Panc1 (cell line): ENCODE measurements at regions not wholly inside any gene's neighbourhood (a gene's known extent, or its start where the extent isn't known, plus 50 kb on each side); places are given as distances from the start of the nearest gene placed in this dataset.

Experiments
- ATAC-seq: fragments of 200-7000 bp; cut with Tn5 transposase; 2 replicates; pipeline ENCODE4 v1.9.1; 2020; ENCODE audit warnings: mild to moderate bottlenecking, moderate library complexity
- BruUV-seq: library from RNA; stranded (reverse); fragments of 400-500 nt; replicated peaks from 2 replicates; lab custom pipeline; 2021; lab: Mats Ljungman, UMichigan
- CTCF ChIA-PET: fragments of 300-600 bp; sonication (Branson Sonifier 250); formaldehyde crosslinking; loops from one replicate; lab custom pipeline; 2022; ENCODE audit warnings: antibody characterized with exemption; lab: Charles Lee
- POLR2A ChIA-PET: fragments of 300-600 bp; sonication (Branson Sonifier 250); formaldehyde crosslinking; loops from one replicate; lab custom pipeline; 2022; ENCODE audit warnings: antibody characterized with exemption; lab: Charles Lee
- DNase-seq: peaks from one replicate; pipeline ENCODE4 v3.0.0-alpha.2; 2010; ENCODE audit warnings: low read depth, low spot score
- H3K27ac ChIP-seq: 2 replicates; pipeline ENCODE4 v1.5.1; 2011; ENCODE audit warnings: mild to moderate bottlenecking, low read length, inconsistent platforms
- H3K27me3 ChIP-seq: fragments of 200-500 bp; sonication (Bioruptor generic); 2 replicates; pipeline ENCODE4 v1.6.0; 2014; ENCODE audit warnings: low read length, inconsistent platforms; ENCODE audit not compliant: control insufficient read depth, insufficient read depth
- H3K36me3 ChIP-seq: fragments of 200-500 bp; sonication (Bioruptor generic); 2 replicates; pipeline ENCODE4 v1.5.1; 2014; ENCODE audit warnings: inconsistent platforms, mild to moderate bottlenecking, low read length, moderate library complexity; ENCODE audit not compliant: control insufficient read depth, insufficient read depth
- H3K4me1 ChIP-seq: 2 replicates; pipeline ENCODE4 v1.5.1; 2011; ENCODE audit warnings: inconsistent platforms, mild to moderate bottlenecking, low read length, moderate library complexity; ENCODE audit not compliant: control insufficient read depth, insufficient read depth
- H3K4me3 ChIP-seq, 2 experiments: 2 replicates each; pipeline ENCODE4 v1.5.1; 2011 to 2012; ENCODE audit warnings: low read depth in 2 of 2, low read length in 2 of 2, mild to moderate bottlenecking in 2 of 2, inconsistent platforms in 1 of 2, moderate library complexity in 1 of 2
- H3K9me3 ChIP-seq: fragments of 200-500 bp; sonication (Bioruptor generic); 2 replicates; pipeline ENCODE4 v1.5.1; 2014; ENCODE audit warnings: low read depth, mild to moderate bottlenecking, inconsistent platforms, low read length, moderate library complexity; ENCODE audit not compliant: control insufficient read depth, insufficient read depth
- POLR2AphosphoS5 ChIP-seq: IDR thresholded peaks from 2 replicates; pipeline ENCODE4 v1.6.1; 2012; ENCODE audit warnings: mild to moderate bottlenecking, low read depth, low read length, moderate library complexity
- SIN3A ChIP-seq: IDR thresholded peaks from 2 replicates; pipeline ENCODE4 v1.6.1; 2012; ENCODE audit warnings: low read depth, mild to moderate bottlenecking, low read length, moderate library complexity, borderline replicate concordance; ENCODE audit not compliant: insufficient read depth
- TCF7L2 ChIP-seq: IDR thresholded peaks from 2 replicates; pipeline ENCODE4 v1.6.1; 2011; ENCODE audit warnings: mild to moderate bottlenecking, low read depth, low read length, inconsistent platforms
- in situ Hi-C: cut with HindIII; loops from 2 replicates; pipeline ENCODE4 v1.10.0; 2016; ENCODE audit warnings: low sequenced_read_pairs, low pct_unique_long_range_greater_than_20kb
- intact Hi-C: fragments of 100-400 bp; cut with micrococcal nuclease; formaldehyde crosslinking; loops from one replicate; pipeline ENCODE4 v1.10.0; 2022; ENCODE audit not compliant: unreplicated experiment
- TF ChIP-seq, protein P1 (sequence below): fragments of 450-650 bp; IDR thresholded peaks from 2 replicates; pipeline ENCODE4 v1.5.1; 2017; ENCODE audit warnings: mild to moderate bottlenecking
- TF ChIP-seq, protein P2 (sequence below), 2 experiments: IDR thresholded peaks; 2 replicates each; pipeline ENCODE4 v1.6.1; 2011 to 2012; ENCODE audit warnings: low read depth in 2 of 2, control low read depth in 1 of 2, low read length in 1 of 2, mild to moderate bottlenecking in 1 of 2, moderate library complexity in 1 of 2; ENCODE audit not compliant: insufficient read depth in 1 of 2

DNA sequence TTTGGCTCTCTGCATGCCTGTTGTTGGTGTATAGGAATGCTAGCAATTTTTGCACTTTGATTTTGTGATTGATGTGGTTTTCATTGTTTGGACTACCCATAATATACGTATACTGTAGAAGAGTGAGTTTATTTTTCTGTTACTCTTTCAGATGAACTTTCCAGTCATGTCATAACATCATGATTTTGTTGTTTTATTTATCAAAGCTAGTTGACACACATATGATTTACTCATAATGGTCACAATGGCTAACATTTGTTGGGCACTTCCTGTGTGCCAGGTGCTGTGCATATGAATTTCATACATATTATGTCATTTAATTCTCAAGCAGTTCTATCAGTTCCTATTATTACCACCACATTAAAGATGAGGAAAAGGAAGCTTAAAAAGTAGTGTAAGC, 98.1 kb upstream of the GUCA2B start:
- peaks cover 2% of the 10 kb centered on the region for H3K27me3 ChIP-seq
- DNase-seq (no peak), ATAC-seq (no peak)
- H3K27ac ChIP-seq = no peak overlapping the region
- H3K9me3 ChIP-seq = peaks cover 6% of the 10 kb centered on the region; the same call in 1 of the 2 replicates
- TF ChIP-seq POLR2AphosphoS5 (no peak), TCF7L2 (no peak), SIN3A (no peak)
- TF ChIP-seq, protein P1, sequence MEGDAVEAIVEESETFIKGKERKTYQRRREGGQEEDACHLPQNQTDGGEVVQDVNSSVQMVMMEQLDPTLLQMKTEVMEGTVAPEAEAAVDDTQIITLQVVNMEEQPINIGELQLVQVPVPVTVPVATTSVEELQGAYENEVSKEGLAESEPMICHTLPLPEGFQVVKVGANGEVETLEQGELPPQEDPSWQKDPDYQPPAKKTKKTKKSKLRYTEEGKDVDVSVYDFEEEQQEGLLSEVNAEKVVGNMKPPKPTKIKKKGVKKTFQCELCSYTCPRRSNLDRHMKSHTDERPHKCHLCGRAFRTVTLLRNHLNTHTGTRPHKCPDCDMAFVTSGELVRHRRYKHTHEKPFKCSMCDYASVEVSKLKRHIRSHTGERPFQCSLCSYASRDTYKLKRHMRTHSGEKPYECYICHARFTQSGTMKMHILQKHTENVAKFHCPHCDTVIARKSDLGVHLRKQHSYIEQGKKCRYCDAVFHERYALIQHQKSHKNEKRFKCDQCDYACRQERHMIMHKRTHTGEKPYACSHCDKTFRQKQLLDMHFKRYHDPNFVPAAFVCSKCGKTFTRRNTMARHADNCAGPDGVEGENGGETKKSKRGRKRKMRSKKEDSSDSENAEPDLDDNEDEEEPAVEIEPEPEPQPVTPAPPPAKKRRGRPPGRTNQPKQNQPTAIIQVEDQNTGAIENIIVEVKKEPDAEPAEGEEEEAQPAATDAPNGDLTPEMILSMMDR = no peak
- TF ChIP-seq, protein P2, sequence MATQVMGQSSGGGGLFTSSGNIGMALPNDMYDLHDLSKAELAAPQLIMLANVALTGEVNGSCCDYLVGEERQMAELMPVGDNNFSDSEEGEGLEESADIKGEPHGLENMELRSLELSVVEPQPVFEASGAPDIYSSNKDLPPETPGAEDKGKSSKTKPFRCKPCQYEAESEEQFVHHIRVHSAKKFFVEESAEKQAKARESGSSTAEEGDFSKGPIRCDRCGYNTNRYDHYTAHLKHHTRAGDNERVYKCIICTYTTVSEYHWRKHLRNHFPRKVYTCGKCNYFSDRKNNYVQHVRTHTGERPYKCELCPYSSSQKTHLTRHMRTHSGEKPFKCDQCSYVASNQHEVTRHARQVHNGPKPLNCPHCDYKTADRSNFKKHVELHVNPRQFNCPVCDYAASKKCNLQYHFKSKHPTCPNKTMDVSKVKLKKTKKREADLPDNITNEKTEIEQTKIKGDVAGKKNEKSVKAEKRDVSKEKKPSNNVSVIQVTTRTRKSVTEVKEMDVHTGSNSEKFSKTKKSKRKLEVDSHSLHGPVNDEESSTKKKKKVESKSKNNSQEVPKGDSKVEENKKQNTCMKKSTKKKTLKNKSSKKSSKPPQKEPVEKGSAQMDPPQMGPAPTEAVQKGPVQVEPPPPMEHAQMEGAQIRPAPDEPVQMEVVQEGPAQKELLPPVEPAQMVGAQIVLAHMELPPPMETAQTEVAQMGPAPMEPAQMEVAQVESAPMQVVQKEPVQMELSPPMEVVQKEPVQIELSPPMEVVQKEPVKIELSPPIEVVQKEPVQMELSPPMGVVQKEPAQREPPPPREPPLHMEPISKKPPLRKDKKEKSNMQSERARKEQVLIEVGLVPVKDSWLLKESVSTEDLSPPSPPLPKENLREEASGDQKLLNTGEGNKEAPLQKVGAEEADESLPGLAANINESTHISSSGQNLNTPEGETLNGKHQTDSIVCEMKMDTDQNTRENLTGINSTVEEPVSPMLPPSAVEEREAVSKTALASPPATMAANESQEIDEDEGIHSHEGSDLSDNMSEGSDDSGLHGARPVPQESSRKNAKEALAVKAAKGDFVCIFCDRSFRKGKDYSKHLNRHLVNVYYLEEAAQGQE (IDR thresholded peaks at IDR 0.05; ENCODE audit: insufficient read depth in 1 of 2, low read depth in 2 of 2, low read length in 1 of 2) = no peak
- H3K4me3 ChIP-seq = no peak overlapping the region
- in situ Hi-C loops (no loop called here), intact Hi-C loops (no loop called here)
- CTCF ChIA-PET = no interaction called here
- POLR2A ChIA-PET = no interaction called here
- no peaks in the 10 kb centered on the region for H3K4me1 ChIP-seq
- no peaks in the 10 kb centered on the region for H3K36me3 ChIP-seq
- BruUV-seq = no TSS peak

DNA sequence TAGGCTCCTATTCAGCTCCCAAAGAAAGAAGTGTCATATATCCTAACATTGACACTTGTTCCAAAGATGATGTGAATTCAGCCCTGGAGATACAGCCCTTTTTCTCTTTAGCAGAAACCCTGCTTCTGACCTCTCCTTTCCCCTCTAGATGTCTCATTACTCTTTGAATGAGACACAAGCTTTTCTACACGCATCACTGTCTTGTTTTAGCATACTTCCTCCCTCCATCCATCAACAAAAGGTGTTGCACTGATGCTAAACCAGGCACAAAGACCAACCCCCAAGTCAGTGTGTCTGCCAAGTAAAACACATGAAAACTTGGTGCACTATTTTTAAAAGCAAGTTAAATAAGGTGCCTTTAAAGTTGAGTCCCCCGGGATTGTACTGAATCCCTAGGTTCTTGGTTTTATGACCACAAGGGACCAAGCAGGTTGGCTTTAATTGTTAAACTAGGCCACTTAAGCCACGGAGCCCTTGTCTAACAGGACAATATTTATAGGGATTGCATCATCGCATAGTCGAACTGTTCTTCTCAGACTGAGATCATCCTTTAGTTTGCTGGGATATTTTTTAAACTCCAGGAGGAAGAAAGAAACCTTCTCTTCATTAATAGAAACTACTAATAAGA, 101.0 kb upstream of the GUCA2B start:
- TF ChIP-seq POLR2AphosphoS5 = no peak
- TF ChIP-seq SIN3A = no peak
- TF ChIP-seq, protein P2 (IDR thresholded peaks at IDR 0.05; ENCODE audit: insufficient read depth in 1 of 2, low read depth in 2 of 2, low read length in 1 of 2) = no peak
- TF ChIP-seq, protein P1 = no peak
- no peak for TF ChIP-seq TCF7L2
- H3K27ac ChIP-seq = no peak overlapping the region
- H3K4me3 ChIP-seq = no peak overlapping the region
- H3K36me3 ChIP-seq = no peaks in the 10 kb centered on the region
- in situ Hi-C loops (no loop called here), intact Hi-C loops (no loop called here)
- H3K4me1 ChIP-seq = no peaks in the 10 kb centered on the region
- BruUV-seq = no TSS peak
- H3K27me3 ChIP-seq = peaks cover 2% of the 10 kb centered on the region
- ATAC-seq (no peak), DNase-seq (no peak)
- CTCF ChIA-PET = no interaction called here
- no peaks in the 10 kb centered on the region for H3K9me3 ChIP-seq
- POLR2A ChIA-PET = no interaction called here
